ENCODE measurements at regions not wholly inside any gene's neighbourhood (a gene's known extent, or its start where the extent isn't known, plus 50 kb on each side); places are given as distances from the start of the nearest gene placed in this dataset.

DNA sequence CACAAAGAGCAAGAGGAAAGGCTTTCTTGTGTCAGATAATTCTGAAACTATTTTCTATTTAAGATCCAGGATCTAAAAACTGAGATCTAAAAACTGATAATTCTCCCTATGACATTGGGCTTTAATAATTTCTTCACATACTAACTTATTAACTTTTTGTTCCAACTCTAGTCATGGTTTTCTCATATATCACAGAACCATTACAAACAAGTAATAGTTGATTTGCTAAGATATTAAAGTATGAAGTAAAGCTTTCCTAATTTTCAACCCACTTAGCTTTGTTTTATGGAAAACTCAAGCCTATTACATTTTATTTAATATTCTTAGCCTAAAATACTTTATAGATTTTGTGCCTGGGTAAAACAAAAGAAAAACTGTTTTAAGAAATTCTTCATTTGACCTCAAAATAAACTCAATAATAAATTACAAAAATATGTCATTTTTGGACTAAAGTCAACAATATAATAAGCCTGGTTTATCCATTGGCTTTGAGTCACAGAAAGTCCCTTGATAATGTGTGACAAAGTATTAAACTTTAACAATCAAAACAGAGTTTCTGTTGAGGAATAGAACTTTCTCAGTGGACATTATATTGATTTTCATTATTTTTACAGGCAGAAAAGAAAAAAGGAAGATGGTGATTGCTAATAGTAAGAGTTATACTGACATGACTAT is 1142.9 kb upstream of the SORCS1 start:
- Histone ChIP-seq H3K9me3 (ENCODE audit: control insufficient read depth in 4 of 4, low read length in 3 of 4) (no peaks in the 10 kb centered on the region), H3K36me3 (ENCODE audit: control insufficient read depth in 4 of 4, insufficient read depth in 3 of 4, low read depth in 1 of 4, low read length in 3 of 4) (no peaks in the 10 kb centered on the region), H3K9ac (ENCODE audit: low read depth in 1 of 2, low read length in 2 of 2) (no peak overlapping the region), H3K27me3 (ENCODE audit: control insufficient read depth in 4 of 4, insufficient read depth in 4 of 4, low read length in 3 of 4) (no peaks in the 10 kb centered on the region), H3K27ac (ENCODE audit: low read depth in 1 of 2, low read length in 2 of 2) (no peak overlapping the region), H3K4me1 (ENCODE audit: control insufficient read depth in 4 of 4, insufficient read depth in 4 of 4, low read length in 3 of 4) (no peaks in the 10 kb centered on the region), H3K4me3 (ENCODE audit: low read depth in 1 of 3, low read length in 3 of 3) (no peak overlapping the region)
- DNase-seq (ENCODE audit: low spot score) = no peak
- TF ChIP-seq, protein P1, sequence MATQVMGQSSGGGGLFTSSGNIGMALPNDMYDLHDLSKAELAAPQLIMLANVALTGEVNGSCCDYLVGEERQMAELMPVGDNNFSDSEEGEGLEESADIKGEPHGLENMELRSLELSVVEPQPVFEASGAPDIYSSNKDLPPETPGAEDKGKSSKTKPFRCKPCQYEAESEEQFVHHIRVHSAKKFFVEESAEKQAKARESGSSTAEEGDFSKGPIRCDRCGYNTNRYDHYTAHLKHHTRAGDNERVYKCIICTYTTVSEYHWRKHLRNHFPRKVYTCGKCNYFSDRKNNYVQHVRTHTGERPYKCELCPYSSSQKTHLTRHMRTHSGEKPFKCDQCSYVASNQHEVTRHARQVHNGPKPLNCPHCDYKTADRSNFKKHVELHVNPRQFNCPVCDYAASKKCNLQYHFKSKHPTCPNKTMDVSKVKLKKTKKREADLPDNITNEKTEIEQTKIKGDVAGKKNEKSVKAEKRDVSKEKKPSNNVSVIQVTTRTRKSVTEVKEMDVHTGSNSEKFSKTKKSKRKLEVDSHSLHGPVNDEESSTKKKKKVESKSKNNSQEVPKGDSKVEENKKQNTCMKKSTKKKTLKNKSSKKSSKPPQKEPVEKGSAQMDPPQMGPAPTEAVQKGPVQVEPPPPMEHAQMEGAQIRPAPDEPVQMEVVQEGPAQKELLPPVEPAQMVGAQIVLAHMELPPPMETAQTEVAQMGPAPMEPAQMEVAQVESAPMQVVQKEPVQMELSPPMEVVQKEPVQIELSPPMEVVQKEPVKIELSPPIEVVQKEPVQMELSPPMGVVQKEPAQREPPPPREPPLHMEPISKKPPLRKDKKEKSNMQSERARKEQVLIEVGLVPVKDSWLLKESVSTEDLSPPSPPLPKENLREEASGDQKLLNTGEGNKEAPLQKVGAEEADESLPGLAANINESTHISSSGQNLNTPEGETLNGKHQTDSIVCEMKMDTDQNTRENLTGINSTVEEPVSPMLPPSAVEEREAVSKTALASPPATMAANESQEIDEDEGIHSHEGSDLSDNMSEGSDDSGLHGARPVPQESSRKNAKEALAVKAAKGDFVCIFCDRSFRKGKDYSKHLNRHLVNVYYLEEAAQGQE (IDR thresholded peaks at IDR 0.05) = no peak
- TF ChIP-seq TAF1 (conservative IDR thresholded peaks at IDR 0.05) (no peak), RXRA (IDR thresholded peaks at IDR 0.05) (no peak), JUND (IDR thresholded peaks at IDR 0.05) (no peak), YY1 (IDR thresholded peaks at IDR 0.05) (no peak), HNF4A (conservative IDR thresholded peaks at IDR 0.05) (no peak), ZBTB33 (IDR thresholded peaks at IDR 0.05) (no peak), SP1 (IDR thresholded peaks at IDR 0.05) (no peak), FOXA2 (IDR thresholded peaks at IDR 0.05) (no peak), RAD21 (IDR thresholded peaks at IDR 0.05) (no peak), HNF4G (IDR thresholded peaks at IDR 0.05) (no peak), EGR1 (IDR thresholded peaks at IDR 0.05; ENCODE audit: low read depth in 2 of 2) (no peak), GABPA (IDR thresholded peaks at IDR 0.05 in 1 of 2, conservative IDR thresholded peaks at IDR 0.05 in 1 of 2) (no peak), NR2F2 (IDR thresholded peaks at IDR 0.05) (no peak), FOXA1 (IDR thresholded peaks at IDR 0.05) (no peak)
- TF ChIP-seq, protein P2, sequence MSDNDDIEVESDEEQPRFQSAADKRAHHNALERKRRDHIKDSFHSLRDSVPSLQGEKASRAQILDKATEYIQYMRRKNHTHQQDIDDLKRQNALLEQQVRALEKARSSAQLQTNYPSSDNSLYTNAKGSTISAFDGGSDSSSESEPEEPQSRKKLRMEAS (IDR thresholded peaks at IDR 0.05) = no peak
- TF ChIP-seq, protein P3, sequence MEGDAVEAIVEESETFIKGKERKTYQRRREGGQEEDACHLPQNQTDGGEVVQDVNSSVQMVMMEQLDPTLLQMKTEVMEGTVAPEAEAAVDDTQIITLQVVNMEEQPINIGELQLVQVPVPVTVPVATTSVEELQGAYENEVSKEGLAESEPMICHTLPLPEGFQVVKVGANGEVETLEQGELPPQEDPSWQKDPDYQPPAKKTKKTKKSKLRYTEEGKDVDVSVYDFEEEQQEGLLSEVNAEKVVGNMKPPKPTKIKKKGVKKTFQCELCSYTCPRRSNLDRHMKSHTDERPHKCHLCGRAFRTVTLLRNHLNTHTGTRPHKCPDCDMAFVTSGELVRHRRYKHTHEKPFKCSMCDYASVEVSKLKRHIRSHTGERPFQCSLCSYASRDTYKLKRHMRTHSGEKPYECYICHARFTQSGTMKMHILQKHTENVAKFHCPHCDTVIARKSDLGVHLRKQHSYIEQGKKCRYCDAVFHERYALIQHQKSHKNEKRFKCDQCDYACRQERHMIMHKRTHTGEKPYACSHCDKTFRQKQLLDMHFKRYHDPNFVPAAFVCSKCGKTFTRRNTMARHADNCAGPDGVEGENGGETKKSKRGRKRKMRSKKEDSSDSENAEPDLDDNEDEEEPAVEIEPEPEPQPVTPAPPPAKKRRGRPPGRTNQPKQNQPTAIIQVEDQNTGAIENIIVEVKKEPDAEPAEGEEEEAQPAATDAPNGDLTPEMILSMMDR (IDR thresholded peaks at IDR 0.05; ENCODE audit: low read depth, low read length, missing input control) = no peak
- TF ChIP-seq, protein P4, sequence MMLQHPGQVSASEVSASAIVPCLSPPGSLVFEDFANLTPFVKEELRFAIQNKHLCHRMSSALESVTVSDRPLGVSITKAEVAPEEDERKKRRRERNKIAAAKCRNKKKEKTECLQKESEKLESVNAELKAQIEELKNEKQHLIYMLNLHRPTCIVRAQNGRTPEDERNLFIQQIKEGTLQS (IDR thresholded peaks at IDR 0.05) = no peak

All from liver (tissue), 7 donors.